Small intestine (tissue), 7 donors: ENCODE measurements at regions not wholly inside any gene's neighbourhood (a gene's known extent, or its start where the extent isn't known, plus 50 kb on each side); places are given as distances from the start of the nearest gene placed in this dataset.

Source experiments
- DNase-seq, 2 donors: peaks; one replicate each; pipeline versions ENCODE4 v3.0.0 to v3.0.0-alpha.2; 2013
- FAIRE-seq: peaks from 2 replicates; lab custom pipeline; 2012; peaks lifted over from hg19 to GRCh38; lab: Jason Lieb, UNC
- H3K27ac ChIP-seq, 3 donors: one replicate each; pipeline ENCODE4 v1.5.1; 2013; ENCODE audit warnings: low read length in 2 of 3, mild to moderate bottlenecking in 2 of 3, control low read depth in 1 of 3, inconsistent platforms in 1 of 3, low read depth in 1 of 3, moderate library complexity in 1 of 3
- H3K27me3 ChIP-seq, 3 donors: one replicate each; pipeline ENCODE4 v1.6.1; 2013; ENCODE audit warnings: low read length in 3 of 3, inconsistent platforms in 1 of 3; ENCODE audit not compliant: control insufficient read depth in 3 of 3, insufficient read depth in 3 of 3
- H3K36me3 ChIP-seq, 3 donors: one replicate each; pipeline ENCODE4 v1.6.1; 2013; ENCODE audit warnings: low read length in 3 of 3, inconsistent platforms in 1 of 3, low read depth in 1 of 3, mild to moderate bottlenecking in 1 of 3, moderate library complexity in 1 of 3; ENCODE audit not compliant: control insufficient read depth in 3 of 3, insufficient read depth in 2 of 3
- H3K4me1 ChIP-seq, 3 donors: one replicate each; pipeline ENCODE4 v1.6.1; 2013; ENCODE audit warnings: low read length in 2 of 3, inconsistent platforms in 1 of 3, low read depth in 1 of 3, mild to moderate bottlenecking in 1 of 3, moderate library complexity in 1 of 3; ENCODE audit not compliant: control insufficient read depth in 3 of 3, insufficient read depth in 2 of 3
- H3K4me3 ChIP-seq, 3 donors: one replicate each; pipeline ENCODE4 v1.5.1; 2013; ENCODE audit warnings: low read length in 3 of 3, control low read depth in 1 of 3, inconsistent platforms in 1 of 3, low read depth in 1 of 3, mild to moderate bottlenecking in 1 of 3, moderate library complexity in 1 of 3
- H3K9me3 ChIP-seq, 2 donors: one replicate each; pipeline ENCODE4 v1.6.1; 2013; ENCODE audit warnings: low read depth in 1 of 2, low read length in 1 of 2; ENCODE audit not compliant: control insufficient read depth in 2 of 2, insufficient read depth in 1 of 2
- WGBS, 3 donors: extraction: QIAGEN DNeasy Blood & Tissue Kit; methylation state at CpG; one replicate each; pipeline ENCODE4 v1.1.7; 2013; 5-methylcytosine and 5-hydroxymethylcytosine counted together
- donor health status: healthy with polysubstance abuse.
- donor health status: control.
- donor health status: control.
- donor health status: Bipolar disorder and iron deficiency.
- donor health status: healthy.

- WGBS, 3 donors = 68 to 74% (median 72%) methylated on average over 4 of the region's 4 CpGs
- Histone ChIP-seq H3K36me3 (no peaks in the 10 kb centered on the region), H3K9me3 (no peaks in the 10 kb centered on the region), H3K27me3 (no peaks in the 10 kb centered on the region), H3K4me3 (no peak overlapping the region), H3K4me1 (no peaks in the 10 kb centered on the region), H3K27ac (no peak overlapping the region)
- FAIRE-seq = no peak
- DNase-seq = no peak
Measured at GRCh38 chr4:180960743-180961401, 1282.3 kb upstream of the TENM3 start.

GRCh38 chr4:180962268-180962667, 1280.9 kb upstream of the TENM3 start:
- H3K9me3 ChIP-seq = no peaks in the 10 kb centered on the region
- FAIRE-seq = no peak
- WGBS, 3 donors = 49 to 65% (median 57%) methylated on average over 3 of the region's 3 CpGs
- no peaks in the 10 kb centered on the region for H3K27me3 ChIP-seq
- no peak overlapping the region for H3K4me3 ChIP-seq
- no peaks in the 10 kb centered on the region for H3K4me1 ChIP-seq
- H3K27ac ChIP-seq = no peak overlapping the region
- no peak for DNase-seq
- no peaks in the 10 kb centered on the region for H3K36me3 ChIP-seq

GRCh38 chr4:180966312-180966711, 1276.9 kb upstream of the TENM3 start:
- WGBS, 3 donors = 85 to 86% (median 86%) methylated on average over 2 of the region's 2 CpGs
- Histone ChIP-seq H3K4me1 (no peaks in the 10 kb centered on the region), H3K9me3 (no peaks in the 10 kb centered on the region), H3K36me3 (no peaks in the 10 kb centered on the region), H3K27me3 (no peaks in the 10 kb centered on the region), H3K4me3 (no peak overlapping the region), H3K27ac (no peak overlapping the region)
- no peak for DNase-seq
- FAIRE-seq = no peak

GRCh38 chr4:180967936-180968335, 1275.3 kb upstream of the TENM3 start:
- no peaks in the 10 kb centered on the region for H3K4me1 ChIP-seq
- H3K27ac ChIP-seq = no peak overlapping the region
- H3K36me3 ChIP-seq = no peaks in the 10 kb centered on the region
- FAIRE-seq = no peak
- H3K4me3 ChIP-seq = no peak overlapping the region
- no peaks in the 10 kb centered on the region for H3K27me3 ChIP-seq
- H3K9me3 ChIP-seq = no peaks in the 10 kb centered on the region
- DNase-seq = no peak
- WGBS, 3 donors = 46 to 72% (median 59%) methylated on average over 3 of the region's 3 CpGs

GRCh38 chr4:180973894-180974293, 1269.3 kb upstream of the TENM3 start:
- H3K27ac ChIP-seq = no peak overlapping the region
- H3K36me3 ChIP-seq = no peaks in the 10 kb centered on the region
- no peaks in the 10 kb centered on the region for H3K4me1 ChIP-seq
- H3K4me3 ChIP-seq = no peak overlapping the region
- DNase-seq (no peak), FAIRE-seq (no peak)
- H3K9me3 ChIP-seq = no peaks in the 10 kb centered on the region
- WGBS, 3 donors = 78 to 83% (median 78%) methylated on average over 4 of the region's 4 CpGs
- no peaks in the 10 kb centered on the region for H3K27me3 ChIP-seq

GRCh38 chr4:180990931-180991330, 1252.3 kb upstream of the TENM3 start:
- H3K27ac ChIP-seq = no peak overlapping the region
- 72 to 82% (median 82%) methylated on average over 3 of the region's 3 CpGs for WGBS, 3 donors
- FAIRE-seq = no peak

GRCh38 chr4:180993244-180993836, 1249.9 kb upstream of the TENM3 start:
- H3K4me3 ChIP-seq = no peak overlapping the region
- no peaks in the 10 kb centered on the region for H3K4me1 ChIP-seq
- WGBS, 3 donors = 13 to 39% (median 30%) methylated on average over 1 of the region's 1 CpG
- no peaks in the 10 kb centered on the region for H3K27me3 ChIP-seq
- DNase-seq = no peak
- H3K36me3 ChIP-seq = no peaks in the 10 kb centered on the region
- no peak for FAIRE-seq
- no peak overlapping the region for H3K27ac ChIP-seq
- peaks cover 0 to 1% of the 10 kb centered on the region in 2 donors for H3K9me3 ChIP-seq

More at GRCh38 chr4:180990931-180991330, 1252.3 kb upstream of the TENM3 start:
- Histone ChIP-seq H3K4me3 (no peak overlapping the region), H3K36me3 (no peaks in the 10 kb centered on the region), H3K9me3 (peaks cover 0 to 1% of the 10 kb centered on the region in 2 donors), H3K27me3 (no peaks in the 10 kb centered on the region), H3K4me1 (no peaks in the 10 kb centered on the region)
- no peak for DNase-seq

GRCh38 chr4:180994722-180995121, 1248.5 kb upstream of the TENM3 start:
- Histone ChIP-seq H3K9me3 (peaks cover 0 to under 1% of the 10 kb centered on the region in 2 donors), H3K4me3 (no peak overlapping the region), H3K4me1 (no peaks in the 10 kb centered on the region), H3K36me3 (no peaks in the 10 kb centered on the region), H3K27ac (no peak overlapping the region), H3K27me3 (no peaks in the 10 kb centered on the region)
- no peak for FAIRE-seq
- WGBS, 3 donors = 71 to 88% (median 83%) methylated on average over 1 of the region's 1 CpG
- DNase-seq = no peak
